ENCODE measurements at regions not wholly inside any gene's neighbourhood (a gene's known extent, or its start where the extent isn't known, plus 50 kb on each side); places are given as distances from the start of the nearest gene placed in this dataset.

DNA sequence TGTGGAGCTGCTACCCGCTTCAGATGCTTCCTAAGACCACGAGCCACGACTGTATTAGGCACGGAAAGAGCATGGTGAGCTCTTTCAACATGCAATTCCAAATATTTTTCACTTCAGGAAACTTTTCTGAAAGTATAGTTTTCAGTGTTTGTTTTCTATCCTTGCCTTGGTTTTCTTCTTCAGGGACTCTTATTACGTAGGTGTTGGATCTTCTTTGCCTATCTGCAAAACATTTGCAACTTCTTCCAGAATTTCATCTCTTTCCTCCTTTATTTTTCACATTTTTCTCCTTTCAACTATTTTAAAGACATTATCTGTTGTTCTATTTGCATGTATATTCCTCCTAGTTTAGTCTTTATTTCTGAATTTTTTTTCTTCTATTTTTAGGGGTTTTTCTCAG, 148.9 kb upstream of the LSM14A start:
- TF ChIP-seq, protein P1, sequence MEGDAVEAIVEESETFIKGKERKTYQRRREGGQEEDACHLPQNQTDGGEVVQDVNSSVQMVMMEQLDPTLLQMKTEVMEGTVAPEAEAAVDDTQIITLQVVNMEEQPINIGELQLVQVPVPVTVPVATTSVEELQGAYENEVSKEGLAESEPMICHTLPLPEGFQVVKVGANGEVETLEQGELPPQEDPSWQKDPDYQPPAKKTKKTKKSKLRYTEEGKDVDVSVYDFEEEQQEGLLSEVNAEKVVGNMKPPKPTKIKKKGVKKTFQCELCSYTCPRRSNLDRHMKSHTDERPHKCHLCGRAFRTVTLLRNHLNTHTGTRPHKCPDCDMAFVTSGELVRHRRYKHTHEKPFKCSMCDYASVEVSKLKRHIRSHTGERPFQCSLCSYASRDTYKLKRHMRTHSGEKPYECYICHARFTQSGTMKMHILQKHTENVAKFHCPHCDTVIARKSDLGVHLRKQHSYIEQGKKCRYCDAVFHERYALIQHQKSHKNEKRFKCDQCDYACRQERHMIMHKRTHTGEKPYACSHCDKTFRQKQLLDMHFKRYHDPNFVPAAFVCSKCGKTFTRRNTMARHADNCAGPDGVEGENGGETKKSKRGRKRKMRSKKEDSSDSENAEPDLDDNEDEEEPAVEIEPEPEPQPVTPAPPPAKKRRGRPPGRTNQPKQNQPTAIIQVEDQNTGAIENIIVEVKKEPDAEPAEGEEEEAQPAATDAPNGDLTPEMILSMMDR (IDR thresholded peaks at IDR 0.05), result no peak
- no peaks in the 10 kb centered on the region for H3K36me3 ChIP-seq
- H3K4me3 ChIP-seq (ENCODE audit: low read depth in 1 of 2, low read length in 1 of 2), result no peak overlapping the region
- no peak overlapping the region for H3K27ac ChIP-seq
- no peaks in the 10 kb centered on the region for H3K4me1 ChIP-seq (ENCODE audit: control insufficient read depth in 1 of 2, insufficient read depth in 1 of 2, low read depth in 1 of 2, low read length in 1 of 2)
- peaks cover 4% of the 10 kb centered on the region for H3K27me3 ChIP-seq
- no peaks in the 10 kb centered on the region for H3K9me3 ChIP-seq

DNA sequence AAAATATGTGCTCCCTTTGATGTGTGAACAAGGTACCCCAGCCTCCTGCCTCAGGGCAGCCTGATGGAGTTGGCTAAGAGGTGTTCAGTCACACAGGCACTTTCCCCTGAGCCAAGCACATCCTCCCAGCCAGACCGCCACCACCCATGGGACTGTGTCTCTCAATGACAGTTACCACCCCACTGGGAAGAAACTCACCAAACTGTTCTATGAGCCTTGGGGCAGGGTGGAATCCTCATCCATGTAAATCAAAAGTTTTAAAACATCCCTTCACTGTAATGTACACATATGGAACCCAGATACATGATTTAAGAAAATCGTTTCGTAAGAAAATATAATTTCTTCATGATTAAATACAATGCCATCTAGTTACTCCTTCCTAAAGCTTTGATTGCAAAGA, 138.4 kb upstream of the LSM14A start:
- Histone ChIP-seq H3K36me3 (no peaks in the 10 kb centered on the region), H3K4me1 (ENCODE audit: control insufficient read depth in 1 of 2, insufficient read depth in 1 of 2, low read depth in 1 of 2, low read length in 1 of 2) (no peaks in the 10 kb centered on the region), H3K9me3 (no peaks in the 10 kb centered on the region), H3K27me3 (no peaks in the 10 kb centered on the region), H3K27ac (no peak overlapping the region), H3K4me3 (ENCODE audit: low read depth in 1 of 2, low read length in 1 of 2) (no peak overlapping the region)
- TF ChIP-seq, protein P1 (IDR thresholded peaks at IDR 0.05), result no peak

DNA sequence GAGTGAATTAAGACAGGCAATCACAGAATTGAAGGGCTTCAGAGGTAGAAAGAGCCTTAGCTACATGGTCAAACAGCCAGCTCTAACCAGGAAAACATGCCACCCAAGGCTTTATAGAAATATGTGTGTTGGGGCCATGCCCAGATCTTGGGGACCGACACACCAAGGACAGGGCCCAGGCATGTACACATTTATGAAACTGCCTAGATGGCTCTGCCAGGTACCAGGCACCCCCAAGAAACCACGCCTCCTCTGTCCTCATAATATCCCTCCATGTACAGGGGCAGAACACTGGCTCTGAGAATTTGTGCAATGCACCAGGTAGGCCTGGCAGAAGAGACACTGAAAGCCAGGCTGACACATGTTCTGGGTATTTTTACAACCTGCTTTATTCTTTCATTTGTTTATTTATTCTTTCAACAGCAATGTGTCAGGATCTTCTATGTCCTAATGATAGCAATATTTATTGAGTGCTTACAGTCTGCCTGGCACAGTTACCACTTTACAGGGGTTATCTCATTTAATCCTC, 137.9 kb upstream of the LSM14A start:
- TF ChIP-seq, protein P1 (IDR thresholded peaks at IDR 0.05), result no peak
- no peaks in the 10 kb centered on the region for H3K27me3 ChIP-seq
- no peak overlapping the region for H3K4me3 ChIP-seq (ENCODE audit: low read depth in 1 of 2, low read length in 1 of 2)
- H3K36me3 ChIP-seq, result no peaks in the 10 kb centered on the region
- no peak overlapping the region for H3K27ac ChIP-seq
- H3K9me3 ChIP-seq, result no peaks in the 10 kb centered on the region
- no peaks in the 10 kb centered on the region for H3K4me1 ChIP-seq (ENCODE audit: control insufficient read depth in 1 of 2, insufficient read depth in 1 of 2, low read depth in 1 of 2, low read length in 1 of 2)

DNA sequence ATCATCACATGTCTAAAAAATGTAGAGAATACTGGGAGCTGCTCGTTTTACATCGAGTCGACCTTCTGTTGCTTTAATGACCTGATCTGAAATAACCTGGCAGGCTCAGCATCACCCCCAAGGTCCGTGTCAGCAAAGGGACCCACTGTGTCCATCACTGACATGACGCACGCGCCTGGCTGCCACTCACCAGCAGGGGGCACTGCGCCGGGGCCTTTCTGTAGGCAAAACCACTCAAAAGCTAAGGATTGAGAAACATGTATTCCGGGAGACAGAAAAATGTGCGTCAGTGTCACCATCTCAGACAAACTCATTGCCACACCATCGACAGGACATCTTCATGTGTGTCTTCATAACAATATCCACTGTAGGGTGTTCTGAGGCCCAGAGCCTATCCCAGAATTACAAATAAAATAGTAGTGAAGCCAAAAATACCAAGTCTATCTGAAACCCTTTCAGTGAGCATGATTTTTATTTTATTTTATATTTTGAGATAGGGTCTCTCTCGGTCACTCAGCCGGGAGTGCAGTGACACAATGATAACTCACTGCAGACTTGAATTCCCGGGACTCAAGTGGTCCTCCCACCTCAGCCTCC, 130.3 kb upstream of the LSM14A start:
- Histone ChIP-seq H3K36me3 (no peaks in the 10 kb centered on the region), H3K27ac (no peak overlapping the region), H3K4me3 (ENCODE audit: low read depth in 1 of 2, low read length in 1 of 2) (no peak overlapping the region), H3K9me3 (no peaks in the 10 kb centered on the region), H3K4me1 (ENCODE audit: control insufficient read depth in 1 of 2, insufficient read depth in 1 of 2, low read depth in 1 of 2, low read length in 1 of 2) (peaks cover 2 to 3% of the 10 kb centered on the region in 2 experiments), H3K27me3 (no peaks in the 10 kb centered on the region)
- TF ChIP-seq, protein P1 (IDR thresholded peaks at IDR 0.05), result peak; percentile 60

DNA sequence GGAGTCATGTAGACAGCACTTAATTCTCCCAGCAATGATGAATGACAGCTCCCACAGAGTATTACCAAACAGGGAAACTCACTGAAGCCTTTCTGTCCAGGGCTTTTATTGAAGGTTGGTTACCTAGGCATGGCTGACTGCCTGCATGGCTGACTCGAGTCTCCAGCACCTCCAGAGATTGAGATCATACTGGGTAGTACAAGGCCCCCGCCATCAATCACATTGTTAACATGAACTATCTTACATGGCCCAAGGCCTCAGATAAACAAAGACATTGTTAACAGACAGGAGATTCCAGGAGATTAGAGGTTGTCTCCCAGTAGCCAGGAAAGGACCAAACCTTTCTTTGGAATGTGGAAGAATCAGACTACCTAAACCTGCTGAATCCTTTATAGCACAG, 128.3 kb upstream of the LSM14A start:
- no peak overlapping the region for H3K4me3 ChIP-seq (ENCODE audit: low read depth in 1 of 2, low read length in 1 of 2)
- no peaks in the 10 kb centered on the region for H3K36me3 ChIP-seq
- peaks cover 2 to 3% of the 10 kb centered on the region in 2 experiments for H3K4me1 ChIP-seq (ENCODE audit: control insufficient read depth in 1 of 2, insufficient read depth in 1 of 2, low read depth in 1 of 2, low read length in 1 of 2)
- TF ChIP-seq, protein P1 (IDR thresholded peaks at IDR 0.05), result no peak
- H3K27ac ChIP-seq, result no peak overlapping the region
- H3K27me3 ChIP-seq, result peaks cover 2% of the 10 kb centered on the region
- H3K9me3 ChIP-seq, result no peaks in the 10 kb centered on the region

Data from neutrophil (primary cell).